Suppressor macrophage (primary cell): ENCODE measurements at regions not wholly inside any gene's neighbourhood (a gene's known extent, or its start where the extent isn't known, plus 50 kb on each side); places are given as distances from the start of the nearest gene placed in this dataset.
A peak's percentile ranks its signal among the peaks of the same experiment; 100 is the strongest.

Experiments
- DNase-seq, 4 experiments: peaks; one replicate each; pipeline ENCODE4 v3.0.0-alpha.2; 2020 to 2022

DNA sequence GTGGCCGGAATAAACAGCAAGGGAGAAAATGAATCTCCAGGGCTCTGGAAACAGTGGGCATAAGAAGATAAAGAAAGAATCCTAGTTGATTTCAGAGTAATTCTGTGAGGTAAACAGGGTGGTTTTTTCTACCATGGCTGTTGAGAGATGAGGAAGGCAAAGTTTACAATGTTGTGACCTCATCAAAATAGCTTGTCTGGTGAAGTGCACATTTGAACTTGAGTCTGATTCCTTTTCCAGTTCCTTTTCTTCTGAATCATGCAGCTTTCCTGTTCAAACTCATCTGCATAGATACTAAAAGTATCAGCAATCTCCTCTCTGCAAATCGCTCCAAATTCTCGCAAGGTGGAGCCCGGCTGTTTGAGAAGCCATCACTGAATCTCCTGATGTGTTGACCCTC is 161.7 kb downstream of the PLPP3 start:
- peak in 2 of 4 experiments; percentile 53 to 58 for DNase-seq

- DNase-seq, result peak in 3 of 4 experiments; percentile 39 to 53 (median 49)
Measured at GRCh38 chr1:56416495-56416894, 162.9 kb downstream of the PLPP3 start.

DNA sequence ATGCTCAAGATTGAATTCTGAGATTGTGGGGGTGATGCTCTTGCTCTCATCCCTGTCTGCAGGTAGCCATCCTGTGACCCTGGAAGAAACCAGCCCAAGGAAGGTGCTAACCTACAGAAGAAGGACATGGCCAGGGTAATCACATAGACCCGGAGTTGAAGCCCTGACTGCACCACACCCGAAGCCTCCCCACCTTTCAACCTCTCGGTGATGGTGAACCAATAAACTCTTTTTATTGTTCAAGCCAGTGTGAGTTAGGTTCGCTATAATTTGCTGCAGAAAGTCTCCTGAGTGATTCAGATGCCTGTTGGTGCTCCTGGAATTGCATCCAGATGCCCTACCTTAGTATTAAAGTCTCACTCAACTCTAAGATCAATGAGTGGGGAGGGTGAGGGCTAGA is 163.6 kb downstream of the PLPP3 start:
- no peak for DNase-seq

GRCh38 chr1:56415258-56415657 is 164.1 kb downstream of the PLPP3 start:
- DNase-seq, result no peak

DNA sequence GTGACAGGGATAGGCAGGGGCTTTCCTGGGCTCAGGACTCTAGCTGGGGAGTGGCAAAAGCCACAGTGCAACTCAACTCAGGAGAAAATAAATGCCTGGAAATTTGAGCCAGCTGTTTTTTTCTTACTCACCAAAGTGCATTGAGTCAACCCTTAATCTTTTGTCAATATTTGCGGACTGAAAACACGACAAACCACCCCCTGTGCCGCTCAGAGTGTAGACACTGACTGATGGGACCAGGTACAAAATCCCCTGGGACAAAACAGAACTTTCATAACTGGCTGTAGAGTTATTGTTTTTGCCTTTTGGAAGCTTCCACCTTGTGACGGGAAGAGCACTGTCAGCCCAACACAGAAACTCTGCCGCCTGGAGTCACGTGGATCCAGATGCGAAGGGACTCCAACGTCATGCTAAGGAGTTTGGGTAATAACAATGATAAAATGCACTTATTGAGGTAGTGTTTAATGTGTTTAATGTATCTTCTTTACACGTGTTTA is 164.6 kb downstream of the PLPP3 start:
- no peak for DNase-seq

DNA sequence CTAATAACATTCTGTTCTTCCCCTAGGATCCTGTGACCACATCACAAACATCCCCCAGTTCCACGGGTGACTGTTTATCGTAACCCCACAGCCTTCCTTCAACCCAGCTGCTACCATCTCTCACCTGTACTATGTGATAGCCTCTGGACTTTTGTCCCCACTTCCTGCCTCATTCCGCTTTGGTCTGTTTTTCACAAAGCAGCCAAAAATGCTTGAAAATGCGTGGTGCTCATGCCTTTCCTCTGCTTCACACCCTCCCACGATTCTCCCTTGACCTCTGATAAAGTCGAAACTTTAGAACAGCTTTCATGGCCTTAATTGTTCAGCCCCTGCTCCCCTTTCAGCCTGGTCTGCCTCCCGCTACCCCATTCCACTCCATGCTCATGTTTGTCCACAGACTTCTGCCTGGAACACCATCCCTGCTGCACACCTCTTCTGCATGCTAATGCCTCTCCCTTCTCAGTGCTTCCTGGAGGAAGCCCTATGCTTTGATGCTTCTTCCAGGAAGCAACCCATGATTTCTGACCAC is 165.6 kb downstream of the PLPP3 start:
- no peak for DNase-seq

DNA sequence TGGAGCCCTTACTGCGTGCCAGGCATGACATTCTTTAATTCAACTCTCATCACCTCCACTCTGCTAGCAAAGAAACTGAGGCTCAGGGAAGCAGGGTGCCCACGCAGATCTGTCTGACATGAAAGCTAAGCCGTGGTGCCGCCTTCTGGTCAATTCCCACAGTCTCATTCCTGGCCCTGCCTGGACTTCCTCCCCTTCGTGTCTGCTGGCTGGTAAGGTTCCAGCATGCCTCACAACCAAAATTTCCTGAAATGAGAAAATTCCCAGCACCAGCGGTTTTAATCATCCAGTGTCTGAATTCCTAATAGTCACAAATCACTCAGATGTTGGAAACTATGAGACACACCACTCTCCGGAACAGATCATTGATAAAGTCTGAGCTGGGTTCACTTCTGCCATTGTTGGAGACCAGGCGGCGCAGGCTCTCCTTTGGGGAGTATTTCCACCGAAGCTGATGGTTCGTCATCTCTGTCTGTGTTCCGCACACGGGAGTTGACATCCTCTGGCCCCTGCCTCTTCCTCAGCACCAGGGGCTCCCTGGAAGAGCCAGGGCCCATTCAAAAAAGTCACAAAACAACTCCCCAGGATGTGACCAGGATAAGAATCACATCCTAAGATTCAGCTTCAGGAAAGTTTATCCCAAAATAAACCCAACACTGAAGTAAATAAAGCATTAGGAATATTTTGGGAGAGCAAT is 167.7 kb downstream of the PLPP3 start:
- DNase-seq, result no peak

DNA sequence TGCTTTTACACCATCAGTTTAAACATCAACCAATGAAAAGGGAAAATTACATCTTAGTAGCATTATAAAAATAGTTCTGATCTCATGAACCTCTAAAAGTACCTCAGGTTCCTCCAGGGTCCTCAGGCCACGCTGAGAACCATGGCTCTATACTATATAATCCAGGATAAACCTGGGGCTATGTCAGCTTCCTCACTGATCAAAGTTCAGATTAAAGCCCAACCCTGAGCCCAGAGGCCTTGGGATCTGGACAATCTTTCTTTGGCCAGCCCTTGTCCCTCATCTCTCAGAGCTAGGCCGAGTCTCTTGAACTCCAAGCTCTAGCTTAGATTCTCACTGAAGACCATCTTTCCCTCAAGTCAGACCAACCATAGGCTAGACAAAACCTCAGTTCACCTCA is 168.3 kb downstream of the PLPP3 start:
- DNase-seq, result no peak

- no peak for DNase-seq
Measured at GRCh38 chr1:56410405-56410804, 169.0 kb downstream of the PLPP3 start.

- DNase-seq, result peak in 1 of 4 experiments; percentile 21
Measured at GRCh38 chr1:56409112-56409691, 170.2 kb downstream of the PLPP3 start.

- DNase-seq, result no peak
Measured at GRCh38 chr1:56406821-56407220, 172.5 kb downstream of the PLPP3 start.

- no peak for DNase-seq
Measured at GRCh38 chr1:56404561-56405030, 174.8 kb downstream of the PLPP3 start.

DNA sequence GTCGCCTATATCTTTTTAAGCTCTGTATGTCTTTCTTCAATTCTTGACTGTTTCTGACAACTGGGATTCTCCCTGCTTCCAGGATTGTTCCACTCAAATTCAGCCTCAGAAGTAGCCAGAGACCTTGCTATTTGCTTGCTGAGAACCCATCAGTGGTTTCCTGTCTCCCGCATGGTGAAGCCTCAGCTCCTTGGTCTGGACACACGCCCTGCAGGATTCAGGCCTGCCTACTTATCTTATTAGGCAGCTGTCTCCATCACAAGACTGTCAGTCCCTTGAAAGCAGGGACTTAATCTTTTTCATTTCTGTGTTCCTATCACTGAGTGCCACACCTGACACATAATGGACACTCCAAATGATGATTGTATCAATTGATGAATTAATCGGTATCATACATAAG is 175.3 kb downstream of the PLPP3 start:
- DNase-seq, result no peak

DNA sequence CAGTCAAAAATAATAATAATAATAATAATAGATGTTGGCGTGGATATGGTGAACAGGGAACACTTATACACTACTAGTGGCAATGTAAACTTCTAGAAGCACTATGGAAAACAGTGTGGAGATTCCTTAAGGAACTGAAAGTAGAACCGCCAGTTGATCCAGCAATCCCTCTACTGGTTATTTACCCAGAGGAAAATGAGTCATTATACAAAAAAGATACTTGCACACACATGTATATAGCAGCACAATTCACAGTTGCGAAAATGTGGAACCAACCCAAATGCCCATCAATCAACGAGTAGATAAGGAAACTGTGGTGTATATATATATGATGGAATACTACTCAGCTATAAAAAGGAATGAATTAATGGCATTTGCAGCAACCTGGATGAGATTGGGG is 176.0 kb downstream of the PLPP3 start:
- peak in 2 of 4 experiments; percentile 16 to 30 for DNase-seq

GRCh38 chr1:56401191-56401590 is 178.2 kb downstream of the PLPP3 start:
- no peak for DNase-seq

DNA sequence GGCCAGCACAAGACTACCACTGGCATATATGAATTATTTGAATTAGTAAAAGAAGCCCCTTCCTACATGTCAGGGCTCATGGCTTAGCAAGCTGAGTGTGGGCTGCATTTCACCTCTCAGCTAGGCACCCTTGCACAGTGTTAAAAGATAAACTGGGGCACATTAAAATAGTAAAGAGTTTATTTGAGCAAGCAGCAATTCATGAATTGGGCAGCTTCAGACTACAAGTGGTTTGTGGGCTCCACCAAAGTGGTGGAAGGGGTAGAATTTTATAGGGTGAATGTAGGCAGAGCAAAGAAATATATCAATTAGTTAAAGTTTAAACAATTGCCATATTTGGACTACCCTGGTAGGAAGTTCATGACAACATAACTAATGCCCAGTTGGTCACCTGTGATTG is 178.8 kb downstream of the PLPP3 start:
- DNase-seq, result no peak

DNA sequence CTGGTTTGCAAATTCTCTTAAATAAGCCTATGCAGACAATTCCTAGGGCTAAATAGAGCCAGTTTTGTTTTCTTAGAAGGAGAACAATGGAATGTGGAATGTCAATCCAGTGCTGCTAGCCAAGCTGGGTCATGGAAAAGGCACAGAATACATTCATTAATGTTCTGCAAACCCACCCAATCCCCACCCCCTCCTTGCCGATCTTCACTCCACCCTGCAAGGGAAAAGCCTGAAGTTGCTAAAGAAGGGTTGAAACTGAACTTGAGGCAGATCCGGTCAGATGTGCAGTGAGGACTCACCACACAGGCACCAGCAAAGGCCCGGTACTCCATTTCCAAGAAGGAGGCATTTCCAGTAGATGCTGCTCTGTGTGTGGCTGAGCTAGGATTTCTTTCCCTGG is 179.6 kb downstream of the PLPP3 start:
- no peak for DNase-seq

DNA sequence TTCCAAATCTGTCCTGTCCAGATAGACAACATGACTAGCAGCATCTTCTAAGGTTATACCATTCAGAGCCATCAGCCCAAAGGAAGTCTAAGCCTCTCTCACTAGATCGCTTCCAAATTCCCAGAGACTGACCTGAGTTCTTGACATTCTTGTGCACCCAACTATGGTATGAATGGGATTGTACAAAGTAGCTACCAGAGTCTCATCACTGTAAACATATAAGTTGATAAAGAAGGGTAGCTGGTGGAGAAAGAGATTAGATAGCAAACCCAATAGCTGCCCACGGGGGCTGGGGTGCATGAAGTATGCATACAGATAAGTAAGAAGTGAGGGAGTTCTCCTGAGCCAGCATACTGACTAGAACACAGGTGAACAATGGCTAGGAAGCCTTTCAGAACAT is 180.0 kb downstream of the PLPP3 start:
- DNase-seq, result no peak

DNA sequence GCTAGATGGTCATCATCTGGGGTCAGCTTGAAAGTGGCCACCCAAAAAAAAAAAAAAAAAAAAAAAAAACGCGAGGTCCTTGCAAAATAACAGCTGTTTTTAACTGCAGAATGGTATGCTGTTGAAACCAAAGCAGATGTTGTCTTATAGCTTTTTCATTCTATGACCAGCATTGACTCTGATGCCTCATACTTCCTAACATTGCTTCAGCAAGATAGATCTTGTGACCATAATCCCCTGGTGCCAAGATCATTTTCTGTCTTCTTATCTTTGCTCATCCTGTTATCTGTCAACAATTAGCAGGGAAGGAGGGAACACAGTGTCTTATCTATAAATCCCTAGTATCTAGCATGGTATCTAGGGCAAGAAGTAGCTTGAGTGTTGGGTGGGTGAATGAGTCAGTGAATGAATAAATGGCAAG is 181.5 kb downstream of the PLPP3 start:
- DNase-seq, result no peak

- DNase-seq, result no peak
Measured at GRCh38 chr1:56397409-56397808, 182.0 kb downstream of the PLPP3 start.

DNA sequence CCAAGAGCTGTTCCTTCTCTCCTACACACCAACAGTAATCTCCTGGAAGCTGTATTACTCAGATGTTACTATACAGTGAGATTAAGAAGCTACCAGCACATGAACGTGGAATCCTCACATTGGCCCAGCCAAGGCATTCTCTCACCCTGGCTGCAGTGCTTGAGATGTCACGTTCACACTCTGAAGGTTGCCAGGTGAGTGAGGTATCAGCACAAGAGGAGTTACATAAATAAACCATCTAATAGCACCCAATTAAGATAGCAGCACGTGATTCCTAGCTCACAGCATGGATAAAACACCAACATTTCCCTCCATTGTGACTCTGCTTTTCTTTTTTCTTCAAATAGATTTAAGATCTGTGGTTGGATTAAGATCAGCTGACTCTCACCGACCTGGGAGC is 182.8 kb downstream of the PLPP3 start:
- no peak for DNase-seq

- no peak for DNase-seq
Measured at GRCh38 chr1:56395776-56396175, 183.6 kb downstream of the PLPP3 start.

- no peak for DNase-seq
Measured at GRCh38 chr1:56394298-56394697, 185.1 kb downstream of the PLPP3 start.
